GM19397 (cell line): ENCODE measurements at regions not wholly inside any gene's neighbourhood (a gene's known extent, or its start where the extent isn't known, plus 50 kb on each side); places are given as distances from the start of the nearest gene placed in this dataset.

Experiments
- ATAC-seq: cut with Tn5 transposase; IDR thresholded peaks from one replicate; pipeline ENCODE4 v1.9.1; 2021; ENCODE audit warnings: mild to moderate bottlenecking, moderate library complexity; ENCODE audit not compliant: unreplicated experiment

DNA sequence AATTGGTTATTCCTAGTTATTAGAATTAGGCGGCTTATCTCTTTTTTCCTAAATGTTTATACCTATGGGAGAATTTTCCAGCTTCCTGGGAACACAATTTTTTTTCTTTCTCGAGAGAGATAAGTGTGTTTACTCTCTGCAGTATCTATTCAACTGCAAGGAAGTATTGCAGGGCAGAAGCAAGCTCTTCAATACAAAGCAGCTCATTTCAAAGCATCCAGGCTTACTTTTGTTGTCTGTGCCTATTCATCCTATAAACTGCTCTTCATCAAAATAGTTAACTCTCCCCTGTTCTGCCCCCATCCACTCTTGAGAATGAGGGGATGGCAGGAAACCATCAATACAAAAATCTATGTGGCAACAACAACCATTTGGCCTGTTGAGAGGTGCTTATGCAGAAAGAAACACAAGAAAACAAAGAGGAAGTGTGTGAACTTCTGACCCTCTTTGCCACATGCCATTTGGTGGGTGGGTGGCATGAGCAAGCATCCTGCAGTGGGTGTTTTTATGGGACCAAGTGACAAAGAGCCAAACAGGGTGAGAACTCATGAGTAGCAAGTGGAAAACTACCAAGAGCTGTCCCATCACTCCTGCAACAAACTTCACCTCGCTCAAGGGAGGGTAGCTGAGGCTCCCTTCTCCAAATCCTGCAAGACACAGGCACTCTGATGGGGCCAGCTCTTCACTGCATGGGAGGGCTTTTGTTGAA is 50.6 kb upstream of the MRPS6 start:
- no peak for ATAC-seq

DNA sequence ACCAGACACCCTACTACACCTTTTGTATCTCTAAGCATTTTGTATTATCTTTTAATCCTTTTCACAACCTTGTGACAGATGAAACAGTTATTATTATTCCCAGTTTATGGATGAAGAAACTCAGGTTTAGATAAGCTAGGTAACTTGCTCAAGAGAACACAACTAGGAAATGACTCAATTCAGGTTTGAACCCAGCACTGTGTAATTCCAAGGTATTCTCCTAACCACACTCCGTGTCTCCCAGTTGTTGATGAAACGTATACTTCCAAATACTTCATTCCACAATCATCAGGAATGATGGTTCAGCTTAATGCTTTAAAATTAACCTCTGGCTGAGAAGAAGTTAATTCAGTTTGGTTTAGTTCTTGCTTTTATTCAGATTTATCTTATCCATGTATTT is 51.7 kb upstream of the MRPS6 start:
- no peak for ATAC-seq

DNA sequence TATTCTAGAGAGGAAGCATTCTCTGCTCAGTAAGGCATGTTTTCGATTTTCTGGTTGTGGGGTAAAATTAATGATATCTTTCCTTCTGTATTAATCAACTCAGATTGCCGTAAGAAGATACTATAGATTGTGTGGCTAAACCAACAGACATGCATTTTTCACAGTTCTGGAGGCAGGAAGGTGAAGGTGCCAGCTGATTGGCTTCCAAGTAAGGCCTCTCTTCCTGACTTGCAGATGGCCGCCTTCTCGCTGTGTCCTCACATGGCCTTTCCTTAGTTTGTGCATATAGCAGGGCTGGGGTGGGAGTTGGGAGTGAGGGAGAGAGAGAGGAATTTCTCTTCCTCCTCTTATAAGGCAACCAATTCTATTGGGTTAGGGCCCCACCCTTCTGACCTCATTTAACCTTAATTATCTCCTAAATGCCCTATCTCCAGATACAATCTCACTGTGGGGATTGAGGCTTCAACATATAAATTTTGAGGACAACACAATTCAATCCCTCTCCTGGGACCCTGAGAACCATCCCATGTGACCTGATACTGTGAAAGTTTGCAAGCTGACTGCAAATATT is 52.3 kb upstream of the MRPS6 start:
- ATAC-seq = no peak

DNA sequence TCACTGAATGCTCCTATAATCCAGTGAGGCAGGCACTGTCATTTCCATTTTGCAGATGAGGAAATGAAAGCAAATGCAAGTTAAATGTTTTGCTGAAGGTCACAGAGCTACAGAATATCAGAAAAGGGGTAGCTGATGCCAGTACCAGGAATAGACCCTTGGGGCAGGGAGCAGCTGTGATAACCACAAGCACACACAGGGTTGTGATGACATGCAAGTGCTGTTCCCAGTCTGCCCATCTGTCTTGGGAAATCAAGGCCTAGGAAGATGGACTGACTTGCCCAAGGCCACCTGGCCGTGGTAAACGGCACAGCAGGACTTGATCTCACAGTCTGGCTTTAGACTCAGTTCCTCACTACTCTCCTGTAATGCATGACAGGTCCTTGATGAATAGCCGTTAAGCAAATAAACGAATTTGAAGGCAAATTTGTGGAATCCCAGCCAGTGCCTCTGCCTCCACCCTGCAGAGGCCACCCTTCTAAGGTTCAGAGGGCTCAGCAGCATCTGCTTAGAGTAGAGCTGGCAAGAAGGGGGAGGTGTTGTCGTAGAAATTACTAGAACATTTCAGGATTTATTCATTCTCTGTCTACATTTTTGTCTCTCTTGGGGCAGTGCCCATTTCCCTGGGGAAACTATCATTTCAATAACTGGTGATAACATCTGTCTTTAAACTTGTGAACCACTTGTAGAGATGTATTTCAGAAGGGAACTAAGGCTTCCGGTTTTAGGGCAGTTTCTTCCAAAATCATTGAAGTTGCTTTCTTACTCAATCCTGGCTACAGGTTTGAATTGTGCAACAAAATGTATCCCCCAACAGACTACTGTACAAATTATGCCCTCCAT is 53.2 kb upstream of the MRPS6 start:
- ATAC-seq = peak; percentile 48

DNA sequence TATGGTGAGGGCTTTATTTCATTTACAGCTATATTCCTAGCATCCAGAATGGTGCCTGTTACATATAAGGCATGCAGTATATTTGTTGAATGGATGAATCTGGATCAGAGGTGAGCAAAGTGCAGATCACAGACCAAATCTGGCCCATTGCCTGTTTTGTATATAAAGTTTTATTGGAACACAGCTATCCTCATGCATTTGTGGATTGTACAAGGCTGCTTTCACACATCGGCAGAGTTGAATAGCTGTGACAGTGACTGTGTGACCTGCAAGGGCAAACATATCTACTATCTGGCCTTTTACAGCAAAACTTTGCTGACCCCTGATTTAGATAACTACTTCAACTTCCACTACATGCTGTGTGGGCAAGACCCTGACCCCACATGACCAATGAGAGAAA is 54.0 kb upstream of the MRPS6 start:
- ATAC-seq = no peak

DNA sequence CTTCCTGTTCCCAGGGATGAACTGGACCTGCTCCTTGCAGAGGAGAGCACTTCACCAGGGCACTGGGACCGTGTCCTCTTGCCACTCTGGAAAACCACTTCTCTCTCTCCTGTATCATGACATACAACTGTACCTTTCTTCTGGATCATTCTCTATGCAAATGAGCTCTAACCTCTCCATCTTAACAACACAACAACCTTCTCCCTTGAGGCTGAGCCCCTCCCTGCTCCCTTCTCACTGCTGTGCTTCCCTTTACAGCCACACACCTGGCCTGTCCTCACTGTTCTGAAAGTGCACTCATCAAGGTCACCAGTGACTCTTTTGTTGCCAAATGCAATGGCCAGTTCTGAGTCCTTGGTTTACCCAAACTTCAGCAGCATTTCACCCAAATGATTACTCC is 54.5 kb upstream of the MRPS6 start:
- ATAC-seq = no peak

DNA sequence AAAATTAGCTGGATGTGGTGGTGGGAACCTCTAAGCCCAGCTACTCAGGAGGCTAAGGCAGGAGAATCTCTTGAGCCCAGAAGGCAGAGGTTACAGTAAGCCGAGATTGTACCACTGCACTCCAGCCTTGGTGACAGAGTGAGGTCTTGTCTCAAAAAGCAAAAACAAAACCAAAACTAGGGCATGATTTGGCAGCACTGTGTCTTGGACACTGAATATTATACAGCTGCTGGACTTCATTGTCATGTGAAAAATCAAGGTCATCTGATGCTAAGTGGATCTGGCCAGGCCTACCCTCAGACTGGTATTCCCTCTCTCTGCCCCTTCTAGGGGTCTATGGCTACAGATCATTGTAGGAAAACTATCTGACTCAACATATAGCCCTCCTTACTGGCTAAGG is 55.2 kb upstream of the MRPS6 start:
- no peak for ATAC-seq

DNA sequence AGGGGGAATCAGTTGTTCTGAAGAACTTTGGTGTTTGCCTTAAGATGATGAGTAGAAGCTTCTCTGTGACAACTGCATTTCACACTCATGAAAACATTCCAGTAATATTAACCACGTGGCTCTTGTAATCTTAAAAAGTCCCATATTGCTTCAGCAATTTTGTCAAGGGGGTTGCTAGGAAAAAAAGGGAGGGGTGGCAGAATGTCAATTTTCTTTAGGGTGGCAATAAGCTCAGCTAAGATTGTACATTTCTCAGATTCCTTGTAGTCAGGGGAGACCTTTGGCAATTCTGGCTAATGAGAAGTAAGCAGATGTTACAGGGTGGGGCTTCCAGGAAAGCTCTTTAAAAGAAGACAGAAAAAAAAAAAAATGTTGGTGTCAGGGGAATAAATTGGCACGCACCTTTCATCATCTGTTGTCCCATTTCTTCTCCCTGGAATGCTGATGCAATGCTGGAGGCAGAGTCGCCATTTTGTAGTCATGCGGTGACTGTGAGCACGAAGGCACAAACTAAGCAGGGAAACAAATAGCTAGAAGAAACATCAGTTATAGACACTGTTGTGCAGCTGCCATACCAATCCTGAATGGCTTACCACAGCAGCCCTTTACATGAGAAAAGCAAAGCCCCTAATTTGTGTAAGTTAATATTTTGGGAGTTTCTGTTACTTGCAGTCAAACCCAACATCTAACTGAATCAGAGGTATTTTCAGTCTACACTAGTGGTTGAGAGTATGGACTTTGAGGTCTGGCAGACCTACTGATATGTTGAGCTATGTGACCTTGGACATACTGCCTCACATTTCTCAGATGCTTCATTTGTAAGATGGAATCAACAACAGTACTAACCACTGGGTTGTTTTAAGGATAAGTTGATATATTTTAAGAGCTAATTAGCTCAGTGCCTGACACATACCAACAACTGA is 56.1 kb upstream of the MRPS6 start:
- ATAC-seq = peak; percentile 42

DNA sequence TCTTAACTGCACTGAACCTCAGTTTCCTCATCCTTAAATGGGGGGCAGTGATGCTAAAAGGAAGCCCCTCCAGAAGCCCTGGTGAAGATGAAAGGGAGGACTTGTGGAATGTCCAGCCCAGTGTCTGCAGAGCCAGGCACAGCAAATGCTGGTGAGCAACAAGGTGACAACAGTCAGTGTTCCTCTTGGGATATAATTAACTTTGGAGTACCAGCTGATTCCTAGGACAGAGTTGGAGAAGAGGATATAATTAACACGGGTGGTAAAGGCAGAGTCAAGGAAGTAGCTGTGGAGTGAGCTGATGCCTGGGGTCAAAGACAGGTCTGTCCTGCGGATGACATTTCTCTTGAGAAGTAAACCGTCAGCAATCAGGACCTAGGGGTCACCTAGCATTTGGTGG is 60.7 kb upstream of the MRPS6 start:
- no peak for ATAC-seq

DNA sequence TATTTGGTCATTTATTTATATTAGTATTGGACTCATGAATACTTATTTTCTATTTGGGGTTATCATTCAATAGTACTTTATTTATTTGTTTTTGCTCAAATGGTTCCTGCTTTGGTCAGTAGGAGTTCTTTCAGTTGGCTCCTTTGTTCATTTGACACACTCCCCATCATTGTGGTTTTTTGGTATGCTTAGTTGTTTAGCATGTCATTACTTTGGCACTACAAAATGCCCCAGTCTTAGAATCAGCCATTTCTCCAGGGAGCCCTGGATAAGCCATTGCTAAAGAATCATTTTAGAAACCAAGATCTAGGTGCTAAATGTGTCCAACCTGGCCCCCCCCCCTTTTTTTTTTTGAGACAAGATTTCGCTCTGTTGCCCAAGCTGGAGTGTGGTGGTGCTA is 61.7 kb upstream of the MRPS6 start:
- ATAC-seq = no peak

DNA sequence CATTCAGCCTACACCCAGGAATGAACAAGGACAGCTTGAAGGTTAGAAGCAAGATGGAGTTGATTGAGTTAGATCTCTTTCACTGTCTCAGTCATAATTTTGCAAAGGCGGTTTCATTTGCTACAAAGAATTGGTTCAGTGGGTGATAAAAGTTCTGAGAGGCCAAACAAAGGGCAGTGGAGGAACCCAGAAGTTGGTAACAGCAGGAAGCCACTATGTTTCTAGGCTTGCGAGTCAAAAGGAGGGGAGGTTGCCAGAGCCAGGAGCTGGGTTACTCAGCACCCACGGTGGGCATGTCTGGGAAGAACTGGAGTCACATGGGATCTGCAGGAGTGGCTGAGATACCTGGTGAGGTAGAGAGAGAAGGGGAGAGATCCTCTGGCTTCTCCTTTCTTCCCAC is 64.2 kb upstream of the MRPS6 start:
- ATAC-seq = no peak

DNA sequence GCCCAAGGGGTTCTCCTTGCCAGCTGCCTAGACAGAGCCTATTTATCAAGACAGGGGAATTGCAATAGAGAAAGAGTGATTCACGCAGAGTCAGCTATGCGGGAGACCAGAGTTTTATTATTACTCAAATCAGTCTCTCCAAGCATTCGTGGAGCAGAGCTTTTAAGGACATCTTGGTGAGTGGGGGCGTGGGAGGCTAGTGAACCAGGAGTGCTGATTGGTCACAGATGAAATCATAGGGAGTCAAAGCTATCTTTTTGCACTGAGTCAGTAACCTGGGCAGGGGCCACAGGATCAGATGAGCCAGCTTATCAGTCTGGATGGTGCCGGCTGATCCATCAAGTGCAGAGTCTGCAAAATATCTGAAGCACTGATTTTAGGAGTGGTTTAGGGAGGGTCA is 64.8 kb upstream of the MRPS6 start:
- no peak for ATAC-seq

DNA sequence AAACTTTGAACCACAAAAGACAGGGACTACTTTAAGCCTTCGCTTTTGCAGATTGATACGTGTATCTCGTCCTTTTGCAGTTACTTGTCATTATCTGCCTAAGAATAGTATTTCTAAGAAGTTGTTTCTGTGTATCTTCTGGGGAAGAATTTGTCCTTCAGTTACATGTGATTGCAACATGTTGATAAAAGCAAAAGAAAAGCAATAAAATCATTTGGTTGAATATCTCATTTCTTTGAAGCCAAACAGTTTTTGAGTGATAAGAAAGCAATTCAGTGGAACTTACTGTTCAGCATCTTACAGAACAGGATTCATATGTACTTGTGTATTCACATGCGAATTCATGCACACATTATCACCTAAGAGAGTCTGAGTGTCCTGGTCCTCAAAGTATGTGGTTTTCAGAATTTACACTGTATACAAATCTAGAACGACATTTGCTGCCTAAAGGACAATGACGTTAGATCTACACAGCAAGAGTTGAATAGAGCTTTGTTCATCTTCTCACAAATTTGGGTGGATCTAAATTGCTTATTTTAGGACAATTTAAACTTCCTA is 66.7 kb upstream of the MRPS6 start:
- no peak for ATAC-seq

DNA sequence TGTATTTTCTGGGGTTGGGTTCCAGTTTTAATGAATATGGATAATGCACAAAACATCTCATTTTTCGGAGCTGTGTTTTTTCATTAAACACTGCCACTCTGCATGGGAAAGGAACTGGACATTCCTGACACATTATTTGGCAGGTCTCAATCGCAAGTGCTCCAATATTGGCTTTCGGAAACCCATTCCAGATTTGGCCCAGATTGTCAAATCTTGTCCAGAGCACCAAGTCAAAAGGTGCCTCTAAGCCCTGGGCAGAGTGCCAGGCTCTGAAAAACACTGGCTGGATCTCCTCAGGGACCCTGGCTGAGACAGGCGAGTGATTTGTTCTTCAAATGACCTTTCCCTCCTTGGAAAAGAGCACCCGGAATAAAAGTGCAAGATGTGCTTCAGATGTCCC is 68.4 kb upstream of the MRPS6 start:
- ATAC-seq = no peak

DNA sequence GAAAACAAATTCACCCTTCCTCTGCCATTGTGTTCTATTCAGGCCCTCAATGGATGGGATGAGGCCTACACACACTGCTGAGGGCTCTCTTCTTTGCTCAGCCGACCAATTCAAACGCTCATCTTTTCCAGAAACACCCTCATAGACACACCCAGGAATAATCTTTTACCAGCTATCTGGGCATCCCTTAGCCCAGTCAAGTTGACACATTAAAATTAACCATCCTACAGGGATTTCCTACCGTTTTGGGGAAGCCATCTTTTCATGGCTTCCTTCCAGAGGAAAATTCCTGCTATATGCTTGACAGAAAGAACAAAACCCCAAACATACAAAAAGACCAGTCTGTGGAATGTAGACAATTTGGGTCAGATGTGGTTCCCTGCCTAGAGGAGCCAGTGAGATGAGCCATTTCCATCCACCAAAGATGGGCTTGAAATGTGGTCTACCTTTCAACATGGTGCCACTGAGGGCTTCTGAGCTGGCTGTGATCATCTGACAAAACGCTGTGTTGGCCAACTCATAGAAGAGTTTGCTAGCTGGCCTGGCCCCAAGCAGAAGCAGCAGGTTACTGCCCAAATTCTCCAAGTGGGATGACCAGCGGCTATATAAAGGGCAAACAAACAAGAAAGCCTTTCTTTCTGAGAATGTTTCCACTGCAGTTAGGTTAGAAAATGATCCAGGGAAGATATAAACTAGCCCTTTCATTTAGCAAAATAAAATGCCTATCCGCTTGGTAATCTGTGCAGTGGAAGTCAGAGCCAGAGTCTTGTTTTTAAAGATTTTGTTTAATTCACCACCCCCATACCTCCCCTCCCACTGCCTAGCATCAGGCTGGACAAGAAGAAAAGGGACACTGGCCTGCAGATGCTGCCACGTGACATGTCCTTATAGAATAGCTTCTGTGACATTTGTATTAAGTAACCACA is 69.1 kb upstream of the MRPS6 start:
- no peak for ATAC-seq

DNA sequence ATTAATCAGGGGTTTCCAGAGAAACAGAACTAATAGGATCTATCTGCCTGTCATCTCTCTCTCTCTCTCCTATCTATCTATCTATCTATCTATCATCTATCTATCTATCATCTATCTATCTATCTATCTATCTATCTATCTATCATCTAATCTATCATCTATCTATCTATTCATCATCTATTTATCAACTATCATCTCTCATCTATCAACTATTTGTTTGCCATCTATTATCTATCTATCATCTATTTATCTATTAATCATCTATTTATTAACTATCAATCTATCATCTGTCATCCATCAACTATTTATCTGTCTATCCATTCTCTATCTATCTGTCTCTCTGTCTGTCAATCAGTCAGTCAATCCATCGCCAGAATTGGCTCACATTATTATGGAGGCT is 70.0 kb upstream of the MRPS6 start:
- no peak for ATAC-seq

DNA sequence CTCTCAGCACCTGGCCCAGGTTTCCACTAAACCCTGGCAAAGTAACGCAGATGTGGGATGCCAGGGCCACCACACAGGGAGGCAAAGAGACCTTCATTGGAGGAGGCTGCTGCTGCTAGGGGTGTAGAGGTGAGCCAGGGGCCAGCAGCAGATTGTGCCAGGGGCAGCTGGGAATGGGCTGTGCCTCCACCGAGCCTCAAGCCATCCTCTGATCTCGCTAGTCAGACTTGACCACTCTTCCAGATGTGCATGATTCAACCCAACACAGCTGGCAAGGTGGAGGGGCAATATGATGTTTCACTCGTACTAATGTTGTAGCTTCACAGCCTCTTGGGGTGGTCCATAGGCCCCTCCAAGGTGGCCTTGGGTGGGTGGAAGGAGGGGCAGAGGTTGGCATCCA is 73.0 kb upstream of the MRPS6 start:
- no peak for ATAC-seq

DNA sequence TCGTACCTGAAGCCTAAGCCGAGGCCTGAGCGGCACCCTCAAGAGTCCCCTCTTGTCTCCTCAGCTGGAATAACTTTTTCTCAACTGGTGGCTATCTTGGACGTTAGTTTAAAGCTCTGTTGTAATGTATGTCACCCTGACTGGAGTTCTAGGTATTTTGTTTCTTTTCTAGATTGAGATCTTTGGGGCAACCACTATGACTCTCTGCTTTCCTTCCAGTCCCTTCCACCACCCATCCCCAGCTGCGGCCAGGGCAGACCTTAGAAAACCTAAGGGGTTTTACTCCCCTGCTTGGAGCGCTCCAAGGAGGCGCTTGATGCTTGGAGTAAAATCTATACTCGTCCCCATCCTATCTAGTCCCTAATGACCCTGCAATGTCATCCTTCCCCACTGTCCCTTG is 74.6 kb upstream of the MRPS6 start:
- no peak for ATAC-seq

DNA sequence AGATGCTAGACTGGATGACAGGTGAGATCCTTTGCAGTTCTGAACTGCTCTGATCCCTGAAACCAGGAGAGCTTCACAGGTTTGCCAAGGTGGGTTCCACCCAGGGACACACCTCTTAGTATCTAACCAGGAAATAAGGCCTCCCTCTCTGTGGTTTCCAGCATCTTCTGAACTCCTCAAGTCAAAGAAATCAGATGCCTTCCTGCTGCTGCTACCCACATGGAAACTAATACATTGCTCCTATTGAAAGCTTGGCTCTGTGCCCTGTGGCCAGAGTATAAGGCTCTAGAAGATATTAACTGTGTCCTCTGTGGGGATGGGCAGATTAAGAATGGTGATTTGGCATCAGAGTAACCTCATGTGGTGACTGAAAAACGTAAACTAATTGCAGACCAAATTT is 75.0 kb upstream of the MRPS6 start:
- ATAC-seq = no peak

DNA sequence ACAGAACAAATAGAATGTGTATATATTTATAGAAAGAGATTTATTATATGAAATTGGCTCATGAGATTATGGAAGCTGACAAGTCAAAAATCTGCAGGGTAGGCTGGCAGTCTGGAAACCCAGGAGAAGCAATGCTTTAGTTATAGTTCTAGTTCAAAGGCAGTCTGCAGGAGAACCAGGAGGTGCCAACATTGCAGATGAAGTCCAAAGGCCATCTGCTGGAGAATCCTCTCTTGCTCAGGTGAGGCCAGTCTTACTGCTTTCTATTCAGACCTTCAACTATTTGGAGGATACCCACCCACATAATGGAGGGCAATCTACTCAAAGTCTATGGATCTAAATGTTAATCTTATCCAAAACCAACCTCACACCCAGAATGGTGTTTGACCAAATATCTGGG is 75.9 kb upstream of the MRPS6 start:
- no peak for ATAC-seq
